ENCODE measurements at regions not wholly inside any gene's neighbourhood (a gene's known extent, or its start where the extent isn't known, plus 50 kb on each side); places are given as distances from the start of the nearest gene placed in this dataset.
A peak's percentile ranks its signal among the peaks of the same experiment; 100 is the strongest.

GRCh38 chr15:93415576-93415975, 326.6 kb upstream of the RGMA start:
- Histone ChIP-seq H3K4me3 (ENCODE audit: insufficient read depth, low read depth, low read length) (no peak overlapping the region), H3K27me3 (ENCODE audit: control insufficient read depth, insufficient read depth, low read length) (no peaks in the 10 kb centered on the region; the same call in 1 of the 2 replicates), H3K36me3 (replicated peaks; ENCODE audit: control insufficient read depth, insufficient read depth, low read length) (no peaks in the 10 kb centered on the region)
- no peak for DNase-seq

DNA sequence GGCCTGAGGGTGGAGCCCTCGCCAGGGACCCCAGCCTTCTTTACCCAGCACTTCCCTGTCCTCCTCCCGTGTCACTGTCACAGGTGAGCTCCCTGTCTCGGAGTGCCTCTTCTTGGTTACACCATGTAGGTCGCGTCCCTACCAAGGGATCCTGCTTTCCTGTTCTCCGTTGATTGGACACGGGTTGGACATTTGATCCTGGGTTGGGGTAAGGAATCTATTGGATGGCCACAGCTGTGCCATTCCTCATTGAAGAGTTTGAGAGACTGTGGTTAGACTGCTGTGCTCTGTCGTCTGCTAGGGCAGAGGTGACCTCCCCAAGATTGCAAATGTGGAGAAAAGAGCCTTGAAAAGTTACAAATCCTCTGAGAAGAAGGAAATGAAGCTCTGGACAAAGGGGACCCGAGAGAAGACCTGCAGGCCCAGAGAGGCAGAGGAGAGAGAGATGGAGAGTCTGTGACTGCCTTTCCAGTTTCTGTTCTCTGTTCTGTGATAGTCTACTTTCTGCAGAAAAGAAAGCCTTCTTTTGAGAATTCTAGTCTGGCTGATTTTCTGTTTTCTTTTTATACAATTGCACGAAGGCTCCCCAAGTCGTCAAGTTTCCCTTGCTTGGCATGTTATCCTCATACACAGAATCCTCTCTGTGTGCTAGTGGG, 325.7 kb upstream of the RGMA start:
- no peak overlapping the region for H3K4me3 ChIP-seq (ENCODE audit: insufficient read depth, low read depth, low read length)
- H3K27me3 ChIP-seq (ENCODE audit: control insufficient read depth, insufficient read depth, low read length) = no peaks in the 10 kb centered on the region; the same call in 1 of the 2 replicates
- no peak for DNase-seq
- H3K36me3 ChIP-seq (replicated peaks; ENCODE audit: control insufficient read depth, insufficient read depth, low read length) = no peaks in the 10 kb centered on the region

DNA sequence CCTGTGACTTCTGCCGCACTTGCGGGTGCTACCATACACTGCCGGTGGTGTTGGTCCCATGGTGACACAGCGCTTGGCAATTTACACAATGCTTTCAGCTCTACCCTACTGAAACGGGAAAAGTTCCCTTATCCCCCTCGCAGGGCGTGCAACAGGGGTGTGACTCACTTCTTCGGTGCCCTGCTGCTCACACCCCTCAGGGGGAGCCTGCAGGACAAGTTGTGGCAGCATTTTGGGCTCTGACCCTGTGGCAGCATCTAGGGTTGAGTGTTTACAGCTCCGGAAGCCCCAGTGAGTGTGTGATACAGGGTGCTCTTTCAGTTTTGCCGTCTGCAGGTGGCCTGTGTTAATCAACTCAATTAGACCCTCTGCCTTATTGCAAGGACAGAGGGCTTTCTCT, 324.7 kb upstream of the RGMA start:
- no peak overlapping the region for H3K4me3 ChIP-seq (ENCODE audit: insufficient read depth, low read depth, low read length)
- no peaks in the 10 kb centered on the region; the same call in 1 of the 2 replicates for H3K27me3 ChIP-seq (ENCODE audit: control insufficient read depth, insufficient read depth, low read length)
- no peaks in the 10 kb centered on the region for H3K36me3 ChIP-seq (replicated peaks; ENCODE audit: control insufficient read depth, insufficient read depth, low read length)
- DNase-seq = no peak

- H3K36me3 ChIP-seq (replicated peaks; ENCODE audit: control insufficient read depth, insufficient read depth, low read length) = no peaks in the 10 kb centered on the region
- H3K27me3 ChIP-seq (ENCODE audit: control insufficient read depth, insufficient read depth, low read length) = no peaks in the 10 kb centered on the region
- no peak overlapping the region for H3K4me3 ChIP-seq (ENCODE audit: insufficient read depth, low read depth, low read length)
- DNase-seq = no peak
These were observed 310.1 kb upstream of the RGMA start for GRCh38 chr15:93399121-93399520.

DNA sequence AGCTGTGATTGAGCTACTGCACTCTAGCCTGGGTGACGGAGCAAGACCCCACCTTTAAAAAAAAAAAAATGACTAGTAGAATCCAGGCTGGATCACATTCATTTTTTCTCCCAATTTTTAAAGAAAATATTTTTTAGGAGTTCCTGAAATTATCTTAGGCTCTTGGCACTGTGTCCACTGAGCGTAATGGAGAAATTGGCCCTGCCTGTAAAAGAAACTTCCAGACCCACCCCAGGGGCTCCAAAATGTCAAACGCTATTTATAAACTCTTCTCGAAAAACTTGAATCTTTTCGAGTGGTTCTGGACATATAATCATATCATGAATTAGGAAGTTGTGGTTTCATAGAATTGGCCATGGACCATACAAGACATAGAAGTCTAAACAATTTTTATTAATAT, 300.2 kb upstream of the RGMA start:
- Histone ChIP-seq H3K36me3 (replicated peaks; ENCODE audit: control insufficient read depth, insufficient read depth, low read length) (no peaks in the 10 kb centered on the region), H3K4me3 (ENCODE audit: insufficient read depth, low read depth, low read length) (no peak overlapping the region), H3K27me3 (ENCODE audit: control insufficient read depth, insufficient read depth, low read length) (no peaks in the 10 kb centered on the region; the same call in 1 of the 2 replicates)
- DNase-seq = no peak

DNA sequence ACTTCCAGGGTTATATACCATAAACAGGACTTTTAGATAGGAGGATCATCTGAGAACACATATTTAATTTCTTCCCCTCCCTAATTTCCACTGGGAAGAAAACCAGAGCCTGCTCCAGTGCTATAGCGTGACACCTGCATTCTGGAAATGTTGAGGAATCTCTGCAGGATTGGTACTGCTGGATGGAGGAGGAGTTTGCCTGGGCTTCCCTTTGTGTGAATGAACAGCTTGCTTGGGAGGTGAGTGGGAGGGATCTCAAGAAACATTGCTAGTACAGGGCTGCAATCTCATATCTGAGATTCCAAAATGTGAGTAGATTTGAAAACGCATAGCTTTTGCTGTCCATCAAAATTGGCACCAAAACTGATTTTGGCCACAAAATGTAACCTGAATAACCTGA, 295.9 kb upstream of the RGMA start:
- no peak overlapping the region for H3K4me3 ChIP-seq (ENCODE audit: insufficient read depth, low read depth, low read length)
- DNase-seq = peak; percentile 47
- no peaks in the 10 kb centered on the region; the same call in 1 of the 2 replicates for H3K27me3 ChIP-seq (ENCODE audit: control insufficient read depth, insufficient read depth, low read length)
- H3K36me3 ChIP-seq (replicated peaks; ENCODE audit: control insufficient read depth, insufficient read depth, low read length) = no peaks in the 10 kb centered on the region

GRCh38 chr15:93382200-93382820, 293.3 kb upstream of the RGMA start:
- Histone ChIP-seq H3K36me3 (replicated peaks; ENCODE audit: control insufficient read depth, insufficient read depth, low read length) (no peaks in the 10 kb centered on the region), H3K27me3 (ENCODE audit: control insufficient read depth, insufficient read depth, low read length) (no peaks in the 10 kb centered on the region; the same call in 1 of the 2 replicates), H3K4me3 (ENCODE audit: insufficient read depth, low read depth, low read length) (no peak overlapping the region)
- no peak for DNase-seq

- H3K36me3 ChIP-seq (replicated peaks; ENCODE audit: control insufficient read depth, insufficient read depth, low read length) = no peaks in the 10 kb centered on the region
- H3K27me3 ChIP-seq (ENCODE audit: control insufficient read depth, insufficient read depth, low read length) = no peaks in the 10 kb centered on the region
- no peak for DNase-seq
- H3K4me3 ChIP-seq (ENCODE audit: insufficient read depth, low read depth, low read length) = no peak overlapping the region
These were observed 289.5 kb upstream of the RGMA start for GRCh38 chr15:93378558-93378957.

DNA sequence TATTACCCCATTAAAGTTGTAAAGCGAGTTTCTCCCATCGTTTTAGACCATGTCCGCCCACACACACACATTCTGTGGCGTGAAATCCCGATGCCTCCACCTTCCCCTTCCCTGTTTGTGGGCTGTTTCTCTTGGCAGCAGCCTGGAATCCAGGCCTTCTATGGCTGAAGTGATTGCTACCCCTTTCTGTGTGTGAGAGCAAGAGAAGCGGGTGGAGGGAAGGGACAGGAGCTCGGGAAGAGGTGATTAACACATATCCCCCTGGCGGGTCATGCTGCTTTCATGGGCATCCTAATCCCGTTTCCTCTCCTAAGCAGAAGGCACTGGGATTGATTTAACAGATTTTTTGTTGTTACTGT, 283.8 kb upstream of the RGMA start:
- no peaks in the 10 kb centered on the region for H3K36me3 ChIP-seq (replicated peaks; ENCODE audit: control insufficient read depth, insufficient read depth, low read length)
- H3K4me3 ChIP-seq (ENCODE audit: insufficient read depth, low read depth, low read length) = no peak overlapping the region
- no peaks in the 10 kb centered on the region for H3K27me3 ChIP-seq (ENCODE audit: control insufficient read depth, insufficient read depth, low read length)
- no peak for DNase-seq

GRCh38 chr15:93372208-93372864, 283.3 kb upstream of the RGMA start:
- no peaks in the 10 kb centered on the region for H3K27me3 ChIP-seq (ENCODE audit: control insufficient read depth, insufficient read depth, low read length)
- no peak for DNase-seq
- no peaks in the 10 kb centered on the region for H3K36me3 ChIP-seq (replicated peaks; ENCODE audit: control insufficient read depth, insufficient read depth, low read length)
- H3K4me3 ChIP-seq (ENCODE audit: insufficient read depth, low read depth, low read length) = no peak overlapping the region

DNA sequence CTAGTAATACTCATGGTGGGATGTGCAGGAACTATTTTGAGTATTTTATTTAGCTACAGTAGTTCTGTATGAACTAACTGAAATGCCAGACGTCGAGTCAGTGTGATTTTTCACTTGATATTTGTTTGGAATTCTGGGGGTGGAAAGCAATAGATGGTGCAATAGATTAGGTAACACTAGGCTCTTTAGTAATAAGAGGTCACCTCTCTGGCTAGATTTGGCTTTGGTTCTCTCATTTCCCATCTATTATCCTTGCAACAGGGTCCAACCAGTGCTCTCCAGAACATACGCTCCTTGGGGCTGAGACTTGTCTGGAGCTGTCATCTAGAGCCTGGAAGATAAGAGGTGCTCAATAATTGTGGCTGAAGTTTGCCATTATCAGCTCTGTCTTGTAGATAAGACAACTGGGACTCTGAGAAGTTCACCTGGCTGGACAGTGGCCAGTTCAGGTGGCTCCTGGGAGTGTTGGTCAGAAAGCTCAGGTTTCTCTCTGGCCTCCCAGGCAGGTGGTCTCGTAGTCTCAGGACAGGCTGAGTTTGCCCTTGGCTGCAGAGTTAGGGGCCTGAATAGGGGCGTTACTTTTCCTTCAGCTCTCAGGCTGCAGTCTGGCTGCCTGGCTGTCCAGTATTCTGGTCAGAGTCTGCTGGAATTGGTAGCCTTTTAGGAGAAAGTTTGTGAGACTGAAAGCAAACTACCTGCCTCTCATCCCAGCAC, 277.5 kb upstream of the RGMA start:
- no peaks in the 10 kb centered on the region for H3K36me3 ChIP-seq (replicated peaks; ENCODE audit: control insufficient read depth, insufficient read depth, low read length)
- H3K27me3 ChIP-seq (ENCODE audit: control insufficient read depth, insufficient read depth, low read length) = peaks cover 13% of the 10 kb centered on the region
- DNase-seq = peak; percentile 26
- H3K4me3 ChIP-seq (ENCODE audit: insufficient read depth, low read depth, low read length) = no peak overlapping the region

- Histone ChIP-seq H3K27me3 (ENCODE audit: control insufficient read depth, insufficient read depth, low read length) (peaks cover 36% of the 10 kb centered on the region), H3K36me3 (replicated peaks; ENCODE audit: control insufficient read depth, insufficient read depth, low read length) (no peaks in the 10 kb centered on the region), H3K4me3 (ENCODE audit: insufficient read depth, low read depth, low read length) (no peak overlapping the region)
- peak; percentile 49 for DNase-seq
These were observed 273.8 kb upstream of the RGMA start for GRCh38 chr15:93362821-93363220.

DNA sequence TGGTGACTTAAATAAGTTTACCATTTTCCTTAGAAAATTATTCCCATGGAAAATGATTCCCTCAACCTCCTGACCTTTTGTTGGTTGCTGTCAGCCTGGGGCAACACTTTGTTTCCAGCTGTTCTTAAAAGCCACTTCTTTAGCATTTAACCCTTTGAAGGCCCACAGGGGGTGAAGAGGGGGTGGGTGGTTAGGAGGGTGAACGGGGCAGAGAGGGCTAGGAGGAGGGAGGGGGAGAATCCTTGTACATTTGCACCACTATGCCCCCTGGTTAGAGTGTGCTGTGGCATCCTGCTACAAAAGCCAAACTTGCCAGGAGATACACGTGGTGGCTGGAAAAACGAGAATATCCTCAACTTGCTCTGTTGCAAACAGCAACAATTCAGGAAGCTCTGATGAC, 273.2 kb upstream of the RGMA start:
- H3K4me3 ChIP-seq (ENCODE audit: insufficient read depth, low read depth, low read length) = no peak overlapping the region
- H3K36me3 ChIP-seq (replicated peaks; ENCODE audit: control insufficient read depth, insufficient read depth, low read length) = no peaks in the 10 kb centered on the region
- peaks cover 38% of the 10 kb centered on the region for H3K27me3 ChIP-seq (ENCODE audit: control insufficient read depth, insufficient read depth, low read length)
- peak; percentile 72 for DNase-seq

GRCh38 chr15:93361703-93362102, 272.7 kb upstream of the RGMA start:
- Histone ChIP-seq H3K36me3 (replicated peaks; ENCODE audit: control insufficient read depth, insufficient read depth, low read length) (no peaks in the 10 kb centered on the region), H3K4me3 (ENCODE audit: insufficient read depth, low read depth, low read length) (no peak overlapping the region), H3K27me3 (ENCODE audit: control insufficient read depth, insufficient read depth, low read length) (peaks cover 38% of the 10 kb centered on the region)
- DNase-seq = no peak

DNA sequence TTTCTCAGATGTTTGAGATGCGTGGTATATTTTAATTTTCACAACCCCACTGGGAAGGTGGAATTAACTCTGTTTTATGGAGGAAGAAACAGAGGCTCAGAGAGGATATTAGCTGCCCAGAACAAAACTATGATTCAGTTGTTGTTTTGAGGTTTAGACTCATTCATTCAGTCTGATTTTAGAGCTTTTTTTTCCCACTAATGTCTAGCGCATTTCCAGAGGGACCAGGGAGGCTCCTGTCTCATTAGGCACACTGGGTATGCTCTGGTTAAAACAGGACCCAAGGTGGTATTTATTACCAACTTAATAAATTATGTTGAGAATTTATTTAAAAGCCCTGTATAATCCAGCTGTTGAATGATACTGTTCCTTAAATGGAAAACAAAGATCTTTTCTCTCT, 272.0 kb upstream of the RGMA start:
- no peak for DNase-seq

More for the DNA sequence above, 272.0 kb upstream of the RGMA start:
- H3K36me3 ChIP-seq (replicated peaks; ENCODE audit: control insufficient read depth, insufficient read depth, low read length) = no peaks in the 10 kb centered on the region
- H3K27me3 ChIP-seq (ENCODE audit: control insufficient read depth, insufficient read depth, low read length) = peaks cover 38% of the 10 kb centered on the region
- no peak overlapping the region for H3K4me3 ChIP-seq (ENCODE audit: insufficient read depth, low read depth, low read length)

All from H7 (cell line).